Chondrocyte (in vitro differentiated cells): ENCODE measurements at regions not wholly inside any gene's neighbourhood (a gene's known extent, or its start where the extent isn't known, plus 50 kb on each side); places are given as distances from the start of the nearest gene placed in this dataset.

Experiments
- DNase-seq: peaks from one replicate; pipeline ENCODE4 v3.0.0; 2021; ENCODE audit warnings: mixed read lengths, low spot score
- H3K27ac Mint-ChIP-seq: one replicate; pipeline ENCODE4 v1.8.0; 2021; ENCODE audit warnings: mild to moderate bottlenecking, moderate library complexity, mixed read lengths; ENCODE audit not compliant: unreplicated experiment
- H3K27me3 Mint-ChIP-seq: 2 replicates; pipeline ENCODE4 v1.8.0; 2021; ENCODE audit warnings: low read depth, mixed read lengths
- H3K36me3 Mint-ChIP-seq: 2 replicates; pipeline ENCODE4 v1.8.0; 2021; ENCODE audit warnings: low read depth, mixed read lengths
- H3K4me1 Mint-ChIP-seq: 2 replicates; pipeline ENCODE4 v1.8.0; 2021; ENCODE audit warnings: low read depth, mild to moderate bottlenecking, mixed read lengths
- H3K4me3 Mint-ChIP-seq: one replicate; pipeline ENCODE4 v1.8.0; 2021; ENCODE audit warnings: mild to moderate bottlenecking, moderate library complexity, mixed read lengths; ENCODE audit not compliant: unreplicated experiment
- H3K9me3 Mint-ChIP-seq: 2 replicates; pipeline ENCODE4 v1.8.0; 2021; ENCODE audit warnings: low read depth, mixed read lengths
- CTCF ChIP-seq: fragments of 200-600 bp; sonication (generic); IDR thresholded peaks from 2 replicates; pipeline ENCODE4 v1.5.0; 2021; ENCODE audit warnings: antibody characterized with exemption, mild to moderate bottlenecking, moderate library complexity

DNA sequence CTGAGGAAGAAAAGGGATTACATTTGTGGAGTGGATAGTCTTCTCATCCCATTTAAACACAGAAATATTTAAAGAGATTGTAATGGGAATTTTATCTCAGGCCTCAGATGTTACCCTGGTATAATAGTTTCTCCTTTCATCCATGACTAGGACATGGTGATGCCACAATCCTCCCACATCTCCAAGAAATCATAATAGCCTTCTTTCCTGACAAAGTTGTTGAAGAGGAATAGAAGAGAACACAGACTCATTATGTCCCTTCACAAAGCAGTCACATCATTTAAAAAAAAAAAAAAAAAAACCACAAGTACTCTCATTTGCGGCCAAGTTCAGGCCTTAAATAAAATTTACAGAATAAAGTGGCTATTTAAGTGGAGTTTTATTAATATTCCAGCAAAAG, 359.6 kb downstream of the DEPDC1B start:
- DNase-seq = no peak

GRCh38 chr5:60339691-60340201, 360.2 kb downstream of the DEPDC1B start:
- Mint-ChIP-seq H3K9me3 (no peaks in the 10 kb centered on the region), H3K36me3 (no peaks in the 10 kb centered on the region), H3K4me3 (no peak overlapping the region), H3K27ac (no peak overlapping the region), H3K4me1 (peaks cover 16% of the 10 kb centered on the region), H3K27me3 (no peaks in the 10 kb centered on the region)
- DNase-seq = no peak
- no peak for TF ChIP-seq CTCF

More for the DNA sequence above, 359.6 kb downstream of the DEPDC1B start:
- no peak for TF ChIP-seq CTCF
- Mint-ChIP-seq H3K9me3 (no peaks in the 10 kb centered on the region), H3K36me3 (no peaks in the 10 kb centered on the region), H3K27me3 (no peaks in the 10 kb centered on the region), H3K4me3 (no peak overlapping the region), H3K27ac (no peak overlapping the region), H3K4me1 (peaks cover 15% of the 10 kb centered on the region)

DNA sequence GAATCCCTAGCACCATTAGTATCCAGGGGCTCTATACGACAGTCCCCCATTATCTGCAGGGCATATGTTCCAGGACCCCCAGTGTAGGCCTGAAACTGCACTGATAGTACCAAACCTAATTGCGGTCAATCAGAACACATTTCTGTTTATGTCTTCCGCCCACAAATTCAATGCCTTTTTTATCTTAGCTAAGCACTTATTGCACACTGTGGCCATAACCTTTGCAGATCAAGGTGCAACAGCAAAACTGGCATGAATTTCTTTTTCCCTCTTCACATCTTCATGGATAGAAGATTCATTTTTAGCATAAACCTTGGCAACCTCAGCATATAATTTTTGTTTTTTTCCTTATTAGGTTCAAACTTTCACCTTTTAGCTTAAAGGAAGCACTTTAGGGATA, 361.1 kb downstream of the DEPDC1B start:
- H3K4me3 Mint-ChIP-seq = no peak overlapping the region
- H3K27me3 Mint-ChIP-seq = no peaks in the 10 kb centered on the region
- no peaks in the 10 kb centered on the region for H3K9me3 Mint-ChIP-seq
- TF ChIP-seq CTCF = no peak
- H3K4me1 Mint-ChIP-seq = peaks cover 24% of the 10 kb centered on the region
- H3K27ac Mint-ChIP-seq = no peak overlapping the region
- no peaks in the 10 kb centered on the region for H3K36me3 Mint-ChIP-seq
- no peak for DNase-seq

DNA sequence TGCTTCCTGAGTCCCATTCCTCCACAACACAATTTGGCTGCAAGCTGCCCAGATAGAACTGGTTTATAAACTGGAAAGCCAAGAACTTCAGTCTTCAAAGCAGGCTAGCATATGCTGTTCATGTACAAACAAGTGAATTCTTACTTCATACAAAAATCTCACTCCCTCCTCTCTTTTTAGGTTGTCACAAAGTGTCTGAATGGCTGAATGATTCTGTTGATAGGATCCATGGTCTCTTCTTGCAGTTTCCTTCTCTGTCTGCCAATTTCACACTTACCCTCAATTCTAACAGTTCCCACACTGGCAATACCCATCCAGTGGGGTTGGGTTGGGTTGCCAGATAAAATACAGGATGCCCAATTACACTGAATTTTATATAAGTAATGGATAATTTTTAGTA, 363.5 kb downstream of the DEPDC1B start:
- H3K27me3 Mint-ChIP-seq = no peaks in the 10 kb centered on the region
- no peak for TF ChIP-seq CTCF

DNA sequence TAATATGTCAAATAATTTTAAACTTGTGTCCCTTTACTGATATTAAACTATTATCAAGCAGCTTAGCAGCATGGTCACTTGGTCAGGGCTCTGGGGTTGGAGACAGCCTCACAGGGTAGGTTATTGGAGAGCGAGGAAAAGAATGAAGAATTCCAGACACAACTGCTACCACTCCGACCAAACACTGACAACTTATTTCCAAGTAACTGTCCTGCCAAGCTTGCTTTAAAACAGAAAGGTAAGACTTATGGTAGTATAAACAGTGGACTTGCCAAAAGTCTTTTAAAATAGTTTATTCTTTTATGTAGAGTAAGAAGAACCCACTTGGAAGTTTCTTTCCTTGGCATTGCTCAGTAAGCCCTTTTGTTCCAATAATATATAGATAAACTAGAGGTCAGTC, 364.1 kb downstream of the DEPDC1B start:
- no peak overlapping the region for H3K27ac Mint-ChIP-seq
- H3K36me3 Mint-ChIP-seq = no peaks in the 10 kb centered on the region
- peaks cover 27% of the 10 kb centered on the region for H3K4me1 Mint-ChIP-seq
- H3K4me3 Mint-ChIP-seq = no peak overlapping the region
- no peaks in the 10 kb centered on the region for H3K9me3 Mint-ChIP-seq
- DNase-seq = no peak
- no peaks in the 10 kb centered on the region for H3K27me3 Mint-ChIP-seq
- no peak for TF ChIP-seq CTCF

More for the DNA sequence above, 363.5 kb downstream of the DEPDC1B start:
- Mint-ChIP-seq H3K4me3 (no peak overlapping the region), H3K27ac (no peak overlapping the region), H3K36me3 (no peaks in the 10 kb centered on the region), H3K4me1 (peaks cover 27% of the 10 kb centered on the region), H3K9me3 (no peaks in the 10 kb centered on the region)
- DNase-seq = no peak
